HepG2 (cell line): ENCODE measurements at regions not wholly inside any gene's neighbourhood (a gene's known extent, or its start where the extent isn't known, plus 50 kb on each side); places are given as distances from the start of the nearest gene placed in this dataset.

Experiments used
- ATF7 ChIP-seq, 2 experiments: fragments of 450-650 bp in 1 of 2; sonication (generic) in 1 of 2; formaldehyde crosslinking in 1 of 2; IDR thresholded peaks; 2 replicates each; pipeline versions ENCODE4 v1.4.0 to v1.6.1; 2016 to 2020; ENCODE audit warnings: antibody characterized with exemption in 1 of 2, mild to moderate bottlenecking in 1 of 2, missing genetic modification reagents in 1 of 2
- CHD2 ChIP-seq: IDR thresholded peaks from 2 replicates; pipeline ENCODE4 v1.6.1; 2011; ENCODE audit warnings: low read depth, low read length, improper control_type of control experiment
- CTCF ChIP-seq: sonication (generic); formaldehyde crosslinking; IDR thresholded peaks from 2 replicates; pipeline ENCODE4 v1.5.0; 2020; ENCODE audit warnings: mild to moderate bottlenecking, missing genetic modification reagents, moderate library complexity
- EP300 ChIP-seq, 3 experiments: sonication (generic) in 1 of 3; formaldehyde crosslinking in 1 of 3; IDR thresholded peaks; 2 replicates each; pipeline versions ENCODE4 v1.5.1 to v1.6.1; 2011 to 2020; ENCODE audit warnings: low read depth in 2 of 3, low read length in 2 of 3, borderline replicate concordance in 1 of 3, improper control_type of control experiment in 1 of 3, mild to moderate bottlenecking in 1 of 3, missing genetic modification reagents in 1 of 3, moderate library complexity in 1 of 3
- FOSL2 ChIP-seq: sonication (generic); formaldehyde crosslinking; IDR thresholded peaks from 2 replicates; pipeline ENCODE4 v1.4.0; 2020; ENCODE audit warnings: missing genetic modification reagents
- GTF3A ChIP-seq: sonication (generic); formaldehyde crosslinking; conservative IDR thresholded peaks from 2 replicates; pipeline ENCODE4 v1.4.0; 2020; ENCODE audit warnings: mild to moderate bottlenecking, missing genetic modification reagents
- KDM5A ChIP-seq: fragments of 200-600 bp; sonication (generic); IDR thresholded peaks from 2 replicates; pipeline ENCODE4 v1.7.0; 2018; ENCODE audit warnings: antibody characterized with exemption, mild to moderate bottlenecking, low read length, borderline replicate concordance
- KIAA2018 ChIP-seq: sonication (generic); formaldehyde crosslinking; IDR thresholded peaks from 2 replicates; pipeline ENCODE4 v1.5.0; 2020; ENCODE audit warnings: mild to moderate bottlenecking, missing genetic modification reagents, borderline replicate concordance
- NONO ChIP-seq, 2 experiments: fragments of 450-650 bp in 1 of 2; sonication (generic) in 1 of 2; formaldehyde crosslinking in 1 of 2; IDR thresholded peaks in 1 of 2; conservative IDR thresholded peaks in 1 of 2; 2 replicates each; pipeline versions ENCODE4 v1.6.1 to v1.8.0; 2017 to 2022; ENCODE audit warnings: mild to moderate bottlenecking in 1 of 2, missing genetic modification reagents in 1 of 2, moderate library complexity in 1 of 2
- POLR2A ChIP-seq, 2 experiments: IDR thresholded peaks; 2 replicates each; pipeline ENCODE4 v1.6.1; 2011; ENCODE audit warnings: low read depth in 2 of 2, low read length in 2 of 2, mild to moderate bottlenecking in 1 of 2, moderate library complexity in 1 of 2; ENCODE audit not compliant: insufficient read depth in 1 of 2
- SIN3A ChIP-seq: IDR thresholded peaks from 2 replicates; pipeline ENCODE4 v1.6.1; 2011; ENCODE audit warnings: low read depth, mild to moderate bottlenecking, control low read depth, low read length, borderline replicate concordance
- TBX3 ChIP-seq: fragments of 450-650 bp; IDR thresholded peaks from 2 replicates; pipeline ENCODE4 v1.6.1; 2017; ENCODE audit warnings: antibody characterized with exemption, mild to moderate bottlenecking, inconsistent platforms, borderline replicate concordance
- ZEB1 ChIP-seq: IDR thresholded peaks from 2 replicates; pipeline ENCODE4 v1.6.1; 2012; ENCODE audit warnings: mild to moderate bottlenecking, low read depth, inconsistent platforms; ENCODE audit not compliant: insufficient replicate concordance
- ZNF777 ChIP-seq: sonication (generic); formaldehyde crosslinking; IDR thresholded peaks from 2 replicates; pipeline ENCODE4 v1.4.0; 2020; ENCODE audit warnings: missing genetic modification reagents

GRCh38 chr16:87207965-87208364, 109.2 kb downstream of the C16orf95 start:
- no peak for TF ChIP-seq ZEB1
- no peak for TF ChIP-seq POLR2A (IDR thresholded peaks at IDR 0.05; ENCODE audit: insufficient read depth in 1 of 2, low read depth in 2 of 2, low read length in 2 of 2)
- no peak for TF ChIP-seq GTF3A (CRISPR knock-in tag)
- TF ChIP-seq ATF7 (IDR thresholded peaks at IDR 0.05), result no peak
- TF ChIP-seq ATF7 (CRISPR knock-in tag; IDR thresholded peaks at IDR 0.05), result no peak
- no peak for TF ChIP-seq KDM5A
- TF ChIP-seq FOSL2 (CRISPR knock-in tag), result no peak
- no peak for TF ChIP-seq TBX3
- no peak for TF ChIP-seq SIN3A
- TF ChIP-seq CTCF (CRISPR knock-in tag), result no peak
- TF ChIP-seq EP300 (IDR thresholded peaks at IDR 0.05; ENCODE audit: low read depth in 2 of 2, low read length in 2 of 2), result no peak
- no peak for TF ChIP-seq EP300 (CRISPR knock-in tag; IDR thresholded peaks at IDR 0.05; ENCODE audit: borderline replicate concordance)
- TF ChIP-seq KIAA2018 (CRISPR knock-in tag), result no peak
- no peak for TF ChIP-seq CHD2
- TF ChIP-seq ZNF777, result no peak
- TF ChIP-seq NONO (IDR thresholded peaks at IDR 0.05), result no peak
- TF ChIP-seq NONO (CRISPR knock-in tag; conservative IDR thresholded peaks at IDR 0.05), result no peak
